ENCODE measurements at regions not wholly inside any gene's neighbourhood (a gene's known extent, or its start where the extent isn't known, plus 50 kb on each side); places are given as distances from the start of the nearest gene placed in this dataset.
"Not testable (repeated sequence)": the region's sequence is repeated elsewhere in the genome, so short reads cannot be mapped to it uniquely, and the experiment has no call there.

- TF ChIP-seq, protein P1, sequence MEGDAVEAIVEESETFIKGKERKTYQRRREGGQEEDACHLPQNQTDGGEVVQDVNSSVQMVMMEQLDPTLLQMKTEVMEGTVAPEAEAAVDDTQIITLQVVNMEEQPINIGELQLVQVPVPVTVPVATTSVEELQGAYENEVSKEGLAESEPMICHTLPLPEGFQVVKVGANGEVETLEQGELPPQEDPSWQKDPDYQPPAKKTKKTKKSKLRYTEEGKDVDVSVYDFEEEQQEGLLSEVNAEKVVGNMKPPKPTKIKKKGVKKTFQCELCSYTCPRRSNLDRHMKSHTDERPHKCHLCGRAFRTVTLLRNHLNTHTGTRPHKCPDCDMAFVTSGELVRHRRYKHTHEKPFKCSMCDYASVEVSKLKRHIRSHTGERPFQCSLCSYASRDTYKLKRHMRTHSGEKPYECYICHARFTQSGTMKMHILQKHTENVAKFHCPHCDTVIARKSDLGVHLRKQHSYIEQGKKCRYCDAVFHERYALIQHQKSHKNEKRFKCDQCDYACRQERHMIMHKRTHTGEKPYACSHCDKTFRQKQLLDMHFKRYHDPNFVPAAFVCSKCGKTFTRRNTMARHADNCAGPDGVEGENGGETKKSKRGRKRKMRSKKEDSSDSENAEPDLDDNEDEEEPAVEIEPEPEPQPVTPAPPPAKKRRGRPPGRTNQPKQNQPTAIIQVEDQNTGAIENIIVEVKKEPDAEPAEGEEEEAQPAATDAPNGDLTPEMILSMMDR (IDR thresholded peaks at IDR 0.05), result not testable (repeated sequence)
- not testable (repeated sequence) for TF ChIP-seq POLR2A (IDR thresholded peaks at IDR 0.05)
Measured at GRCh38 chr22:27607750-27608149, 193.8 kb downstream of the MN1 start.

All from Peyer's patch (tissue), 4 donors.